Aorta (tissue), 5 donors: ENCODE measurements at regions not wholly inside any gene's neighbourhood (a gene's known extent, or its start where the extent isn't known, plus 50 kb on each side); places are given as distances from the start of the nearest gene placed in this dataset.

Source experiments
- ATAC-seq: fragments of 200-7000 bp; cut with Tn5 transposase; one replicate; pipeline ENCODE4 v1.9.1; 2022; ENCODE audit warnings: moderate library complexity; ENCODE audit not compliant: low FRiP score
- DNase-seq, 2 donors: peaks; one replicate each; pipeline ENCODE4 v3.0.0-alpha.2; 2020
- H3K27ac ChIP-seq, 2 donors: one replicate each; pipeline ENCODE4 v1.5.1; 2013; ENCODE audit warnings: low read length in 2 of 2, mild to moderate bottlenecking in 2 of 2, moderate library complexity in 2 of 2, control low read depth in 1 of 2, inconsistent platforms in 1 of 2, low read depth in 1 of 2
- H3K27me3 ChIP-seq, 2 donors: one replicate each; pipeline ENCODE4 v1.6.1; 2013; ENCODE audit warnings: control low read depth in 1 of 2, low read length in 1 of 2, mild to moderate bottlenecking in 1 of 2, moderate library complexity in 1 of 2; ENCODE audit not compliant: insufficient read depth in 2 of 2, control insufficient read depth in 1 of 2
- H3K36me3 ChIP-seq, 2 donors: one replicate each; pipeline ENCODE4 v1.6.1; 2013; ENCODE audit warnings: control low read depth in 1 of 2, low read length in 1 of 2, mild to moderate bottlenecking in 1 of 2; ENCODE audit not compliant: insufficient read depth in 2 of 2, control insufficient read depth in 1 of 2
- H3K4me1 ChIP-seq, 2 donors: one replicate each; pipeline ENCODE4 v1.6.1; 2013; ENCODE audit warnings: low read length in 2 of 2, control low read depth in 1 of 2, mild to moderate bottlenecking in 1 of 2, moderate library complexity in 1 of 2; ENCODE audit not compliant: insufficient read depth in 2 of 2, control insufficient read depth in 1 of 2
- H3K4me3 ChIP-seq, 2 donors: one replicate each; pipeline ENCODE4 v1.5.1; 2013; ENCODE audit warnings: low read length in 2 of 2, control low read depth in 1 of 2, mild to moderate bottlenecking in 1 of 2
- H3K9me3 ChIP-seq: one replicate; pipeline ENCODE4 v1.6.1; 2013; ENCODE audit warnings: mild to moderate bottlenecking, low read length; ENCODE audit not compliant: control insufficient read depth
- WGBS, 2 donors: extraction: QIAGEN DNeasy Blood & Tissue Kit; methylation state at CpG; one replicate each; pipeline ENCODE4 v1.1.7; 2013; 5-methylcytosine and 5-hydroxymethylcytosine counted together
- intact Hi-C, 2 donors: fragments of 100-400 bp; cut with DNase I; formaldehyde crosslinking; loops; one replicate each; pipeline versions ENCODE4 v1.14.2 to v1.15.0; 2022
- donor health status: healthy with polysubstance abuse.
- donor health status: Bipolar disorder and iron deficiency.
- donor health status: DM: no; HTN: no; CAD: no.
- donor health status: DM: no; HTN: no; CAD: no.
- donor health status: DM: yes; HTN: yes; CAD: no.

- Histone ChIP-seq H3K27ac (no peak overlapping the region), H3K9me3 (no peaks in the 10 kb centered on the region), H3K4me3 (no peak overlapping the region), H3K36me3 (no peaks in the 10 kb centered on the region), H3K4me1 (peaks cover 0 to 3% of the 10 kb centered on the region in 2 donors), H3K27me3 (no peaks in the 10 kb centered on the region)
- no peak for DNase-seq
- WGBS, 2 donors = 49 to 59% methylated on average over 6 of the region's 6 CpGs
- ATAC-seq = no peak
- intact Hi-C loops = no loop called here
Measured at GRCh38 chr7:3234051-3234450, 67.0 kb upstream of the SDK1 start.

GRCh38 chr7:3234851-3235250 is 66.2 kb upstream of the SDK1 start:
- intact Hi-C loops = no loop called here
- Histone ChIP-seq H3K4me3 (no peak overlapping the region), H3K27me3 (no peaks in the 10 kb centered on the region), H3K9me3 (no peaks in the 10 kb centered on the region), H3K36me3 (no peaks in the 10 kb centered on the region), H3K27ac (no peak overlapping the region), H3K4me1 (peaks cover 0 to 3% of the 10 kb centered on the region in 2 donors)
- DNase-seq = no peak
- ATAC-seq = no peak
- 85 to 88% methylated on average over 3 of the region's 3 CpGs for WGBS, 2 donors

GRCh38 chr7:3235322-3235721 is 65.7 kb upstream of the SDK1 start:
- Histone ChIP-seq H3K9me3 (no peaks in the 10 kb centered on the region), H3K27ac (no peak overlapping the region), H3K4me1 (peaks cover 0 to 3% of the 10 kb centered on the region in 2 donors), H3K27me3 (no peaks in the 10 kb centered on the region), H3K36me3 (no peaks in the 10 kb centered on the region), H3K4me3 (no peak overlapping the region)
- DNase-seq (no peak), ATAC-seq (no peak)
- 95 to 97% methylated on average over 4 of the region's 4 CpGs for WGBS, 2 donors
- intact Hi-C loops = no loop called here

- DNase-seq (no peak), ATAC-seq (no peak)
Measured at GRCh38 chr7:3236268-3236667, 64.8 kb upstream of the SDK1 start.

GRCh38 chr7:3238525-3239210 is 62.4 kb upstream of the SDK1 start:
- H3K27me3 ChIP-seq = no peaks in the 10 kb centered on the region
- no peak overlapping the region for H3K27ac ChIP-seq
- H3K4me3 ChIP-seq = no peak overlapping the region
- H3K4me1 ChIP-seq = no peaks in the 10 kb centered on the region
- no peak for ATAC-seq
- no peaks in the 10 kb centered on the region for H3K9me3 ChIP-seq
- intact Hi-C loops = no loop called here
- no peak for DNase-seq
- WGBS, 2 donors = 86 to 88% methylated on average over 3 of the region's 3 CpGs
- H3K36me3 ChIP-seq = no peaks in the 10 kb centered on the region

More at GRCh38 chr7:3236268-3236667, 64.8 kb upstream of the SDK1 start:
- H3K36me3 ChIP-seq = no peaks in the 10 kb centered on the region
- H3K27me3 ChIP-seq = no peaks in the 10 kb centered on the region
- peaks cover 0 to 3% of the 10 kb centered on the region in 2 donors for H3K4me1 ChIP-seq
- intact Hi-C loops = no loop called here
- no peaks in the 10 kb centered on the region for H3K9me3 ChIP-seq
- no peak overlapping the region for H3K4me3 ChIP-seq
- no peak overlapping the region for H3K27ac ChIP-seq

GRCh38 chr7:3239291-3239691 is 61.8 kb upstream of the SDK1 start:
- intact Hi-C loops = no loop called here
- ATAC-seq (no peak), DNase-seq (no peak)
- no peaks in the 10 kb centered on the region for H3K27me3 ChIP-seq
- H3K27ac ChIP-seq = no peak overlapping the region
- no peaks in the 10 kb centered on the region for H3K4me1 ChIP-seq
- no peaks in the 10 kb centered on the region for H3K9me3 ChIP-seq
- H3K36me3 ChIP-seq = no peaks in the 10 kb centered on the region
- H3K4me3 ChIP-seq = no peak overlapping the region
- 65 to 73% methylated on average over 12 of the region's 12 CpGs for WGBS, 2 donors

- intact Hi-C loops = no loop called here
- H3K27ac ChIP-seq = no peak overlapping the region
- H3K4me1 ChIP-seq = peaks cover 0 to 2% of the 10 kb centered on the region in 2 donors
- 93% methylated on average over 25 of the region's 25 CpGs for WGBS, 2 donors
- no peak for DNase-seq
- H3K4me3 ChIP-seq = no peak overlapping the region
- H3K27me3 ChIP-seq = no peaks in the 10 kb centered on the region
- no peaks in the 10 kb centered on the region for H3K36me3 ChIP-seq
- no peaks in the 10 kb centered on the region for H3K9me3 ChIP-seq
- no peak for ATAC-seq
Measured at GRCh38 chr7:3240826-3241430, 60.1 kb upstream of the SDK1 start.

- DNase-seq (no peak), ATAC-seq (no peak)
- Histone ChIP-seq H3K36me3 (no peaks in the 10 kb centered on the region), H3K9me3 (no peaks in the 10 kb centered on the region), H3K4me3 (no peak overlapping the region), H3K4me1 (peaks cover 0 to 2% of the 10 kb centered on the region in 2 donors), H3K27ac (no peak overlapping the region), H3K27me3 (no peaks in the 10 kb centered on the region)
- 80 to 96% methylated on average over 6 of the region's 6 CpGs for WGBS, 2 donors
- intact Hi-C loops = no loop called here
Measured at GRCh38 chr7:3241686-3242258, 59.3 kb upstream of the SDK1 start.

GRCh38 chr7:3242398-3242972 is 58.6 kb upstream of the SDK1 start:
- Histone ChIP-seq H3K4me1 (peaks cover 0 to 2% of the 10 kb centered on the region in 2 donors), H3K9me3 (no peaks in the 10 kb centered on the region), H3K4me3 (no peak overlapping the region), H3K27ac (no peak overlapping the region), H3K36me3 (no peaks in the 10 kb centered on the region), H3K27me3 (no peaks in the 10 kb centered on the region)
- DNase-seq = no peak
- WGBS, 2 donors = 89 to 91% methylated on average over 2 of the region's 2 CpGs
- ATAC-seq = no peak
- intact Hi-C loops = no loop called here
